ENCODE measurements at regions not wholly inside any gene's neighbourhood (a gene's known extent, or its start where the extent isn't known, plus 50 kb on each side); places are given as distances from the start of the nearest gene placed in this dataset.
"Not testable (repeated sequence)": the region's sequence is repeated elsewhere in the genome, so short reads cannot be mapped to it uniquely, and the experiment has no call there.

- peaks cover 2% of the 10 kb centered on the region for H3K4me1 ChIP-seq (ENCODE audit: control insufficient read depth, insufficient read depth, low read length)
- no peaks in the 10 kb centered on the region for H3K9me3 ChIP-seq (ENCODE audit: control insufficient read depth, low read length)
- no peaks in the 10 kb centered on the region for H3K36me3 ChIP-seq (ENCODE audit: control insufficient read depth, insufficient read depth, low read length, severe bottlenecking)
- H3K4me3 ChIP-seq (ENCODE audit: low read length), result no peak overlapping the region
- no peaks in the 10 kb centered on the region for H3K27me3 ChIP-seq (replicated peaks; ENCODE audit: control insufficient read depth, insufficient read depth, low read length)
- no peak overlapping the region for H3K9ac ChIP-seq (ENCODE audit: low read length)
- DNase-seq (ENCODE audit: low read depth), result no peak
Observed at GRCh38 chr20:12936020-12936419, 72.8 kb upstream of the SPTLC3 start.

DNA sequence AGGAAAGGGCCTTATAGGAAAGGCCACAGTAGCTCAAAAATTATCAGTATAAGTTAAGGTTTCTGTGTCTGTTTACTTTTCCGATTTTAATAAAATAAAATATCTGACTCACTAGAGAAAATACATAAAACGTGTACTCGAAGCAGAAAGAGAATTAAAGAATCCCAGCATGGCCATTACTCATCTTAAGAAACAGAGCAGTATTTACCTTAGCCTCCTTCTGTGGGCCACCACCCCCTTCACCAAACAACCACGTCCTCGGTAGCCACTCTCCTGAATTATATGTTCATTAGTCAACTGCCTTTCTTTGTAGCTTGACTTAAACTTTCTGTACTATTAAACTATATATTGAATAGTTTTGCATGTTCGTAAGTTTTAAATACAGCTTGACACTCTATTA lies 72.2 kb upstream of the SPTLC3 start:
- H3K4me1 ChIP-seq (ENCODE audit: control insufficient read depth, insufficient read depth, low read length), result peaks cover 4% of the 10 kb centered on the region
- H3K36me3 ChIP-seq (ENCODE audit: control insufficient read depth, insufficient read depth, low read length, severe bottlenecking), result no peaks in the 10 kb centered on the region
- H3K9me3 ChIP-seq (ENCODE audit: control insufficient read depth, low read length), result no peaks in the 10 kb centered on the region
- no peak overlapping the region for H3K4me3 ChIP-seq (ENCODE audit: low read length)
- DNase-seq (ENCODE audit: low read depth), result no peak
- no peaks in the 10 kb centered on the region for H3K27me3 ChIP-seq (replicated peaks; ENCODE audit: control insufficient read depth, insufficient read depth, low read length)
- no peak overlapping the region for H3K9ac ChIP-seq (ENCODE audit: low read length)

DNA sequence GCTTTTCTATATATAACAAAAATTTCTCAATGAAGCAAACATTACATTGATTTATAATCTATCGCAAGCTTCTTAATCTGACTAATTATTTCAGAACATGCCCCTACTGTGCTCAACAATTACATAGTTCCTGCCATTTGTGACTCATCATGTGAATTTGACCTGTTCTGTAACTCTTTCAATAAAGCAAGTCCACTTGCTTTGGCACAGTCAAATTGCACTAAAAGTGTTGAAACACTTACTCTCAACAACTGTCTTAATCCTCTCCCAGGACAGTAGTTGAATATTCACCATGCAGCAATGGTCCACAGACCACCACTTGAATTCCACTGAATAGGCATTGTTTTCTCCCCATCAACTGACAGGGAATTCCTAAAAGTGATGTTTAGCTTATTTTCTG lies 67.7 kb upstream of the SPTLC3 start:
- Histone ChIP-seq H3K9ac (ENCODE audit: low read length) (no peak overlapping the region), H3K36me3 (ENCODE audit: control insufficient read depth, insufficient read depth, low read length, severe bottlenecking) (no peaks in the 10 kb centered on the region), H3K4me3 (ENCODE audit: low read length) (no peak overlapping the region), H3K4me1 (ENCODE audit: control insufficient read depth, insufficient read depth, low read length) (peaks cover 4% of the 10 kb centered on the region), H3K9me3 (ENCODE audit: control insufficient read depth, low read length) (no peaks in the 10 kb centered on the region), H3K27me3 (replicated peaks; ENCODE audit: control insufficient read depth, insufficient read depth, low read length) (no peaks in the 10 kb centered on the region)
- no peak for DNase-seq (ENCODE audit: low read depth)

- no peaks in the 10 kb centered on the region for H3K36me3 ChIP-seq (ENCODE audit: control insufficient read depth, insufficient read depth, low read length, severe bottlenecking)
- no peak for DNase-seq (ENCODE audit: low read depth)
- H3K9me3 ChIP-seq (ENCODE audit: control insufficient read depth, low read length), result no peaks in the 10 kb centered on the region
- no peak overlapping the region for H3K9ac ChIP-seq (ENCODE audit: low read length)
- H3K4me3 ChIP-seq (ENCODE audit: low read length), result no peak overlapping the region
- H3K27me3 ChIP-seq (replicated peaks; ENCODE audit: control insufficient read depth, insufficient read depth, low read length), result no peaks in the 10 kb centered on the region
- H3K4me1 ChIP-seq (ENCODE audit: control insufficient read depth, insufficient read depth, low read length), result peaks cover 4% of the 10 kb centered on the region
Observed at GRCh38 chr20:12942123-12942522, 66.6 kb upstream of the SPTLC3 start.

DNA sequence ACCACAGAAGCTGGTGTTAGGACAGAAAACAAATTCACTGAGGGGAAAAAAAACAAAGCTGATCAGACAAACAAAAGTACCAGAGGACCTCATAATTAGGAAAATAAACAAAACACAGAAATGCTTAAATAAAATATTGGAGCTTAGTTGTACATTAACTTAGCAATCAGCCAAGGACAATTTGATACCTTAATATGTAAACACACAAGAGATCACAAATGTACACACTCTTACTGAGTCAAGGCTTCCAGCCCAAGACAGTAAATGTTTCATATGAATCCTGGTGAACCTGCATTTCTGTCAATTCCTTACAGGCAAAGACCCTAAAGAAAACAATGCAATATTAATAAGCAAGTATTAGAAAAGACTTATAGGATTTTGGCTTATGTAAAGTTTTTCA lies 62.0 kb upstream of the SPTLC3 start:
- Histone ChIP-seq H3K9me3 (ENCODE audit: control insufficient read depth, low read length) (no peaks in the 10 kb centered on the region), H3K4me1 (ENCODE audit: control insufficient read depth, insufficient read depth, low read length) (no peaks in the 10 kb centered on the region), H3K27me3 (replicated peaks; ENCODE audit: control insufficient read depth, insufficient read depth, low read length) (no peaks in the 10 kb centered on the region), H3K4me3 (ENCODE audit: low read length) (no peak overlapping the region), H3K36me3 (ENCODE audit: control insufficient read depth, insufficient read depth, low read length, severe bottlenecking) (no peaks in the 10 kb centered on the region), H3K9ac (ENCODE audit: low read length) (no peak overlapping the region)
- no peak for DNase-seq (ENCODE audit: low read depth)

DNA sequence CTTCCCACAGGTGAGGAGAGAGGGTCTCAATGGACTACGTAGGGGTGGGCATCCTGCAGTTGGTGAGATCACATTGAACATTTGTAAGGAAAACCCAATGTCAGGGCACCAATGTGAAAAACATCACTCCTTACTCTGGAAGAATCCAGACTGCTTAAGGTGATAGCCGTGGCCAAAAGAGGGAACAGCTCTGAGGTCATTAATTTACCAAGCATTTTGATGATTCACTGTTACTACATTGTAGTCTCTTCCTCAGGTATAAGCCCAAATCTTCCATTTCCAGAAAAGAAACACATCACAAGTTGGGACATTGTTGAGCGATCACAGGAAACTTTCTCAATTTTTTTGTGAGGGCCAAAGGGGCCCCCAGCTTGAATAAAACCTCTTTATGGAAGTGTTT lies 61.1 kb upstream of the SPTLC3 start:
- no peaks in the 10 kb centered on the region for H3K9me3 ChIP-seq (ENCODE audit: control insufficient read depth, low read length)
- no peaks in the 10 kb centered on the region for H3K4me1 ChIP-seq (ENCODE audit: control insufficient read depth, insufficient read depth, low read length)
- no peak for DNase-seq (ENCODE audit: low read depth)
- H3K27me3 ChIP-seq (replicated peaks; ENCODE audit: control insufficient read depth, insufficient read depth, low read length), result no peaks in the 10 kb centered on the region
- H3K9ac ChIP-seq (ENCODE audit: low read length), result no peak overlapping the region
- no peaks in the 10 kb centered on the region for H3K36me3 ChIP-seq (ENCODE audit: control insufficient read depth, insufficient read depth, low read length, severe bottlenecking)
- no peak overlapping the region for H3K4me3 ChIP-seq (ENCODE audit: low read length)

GRCh38 chr20:12949429-12949980 lies 59.3 kb upstream of the SPTLC3 start:
- Histone ChIP-seq H3K4me1 (ENCODE audit: control insufficient read depth, insufficient read depth, low read length) (no peaks in the 10 kb centered on the region), H3K36me3 (ENCODE audit: control insufficient read depth, insufficient read depth, low read length, severe bottlenecking) (no peaks in the 10 kb centered on the region), H3K27me3 (replicated peaks; ENCODE audit: control insufficient read depth, insufficient read depth, low read length) (no peaks in the 10 kb centered on the region), H3K9me3 (ENCODE audit: control insufficient read depth, low read length) (no peaks in the 10 kb centered on the region), H3K9ac (ENCODE audit: low read length) (no peak overlapping the region), H3K4me3 (ENCODE audit: low read length) (no peak overlapping the region)
- no peak for DNase-seq (ENCODE audit: low read depth)

- not testable (repeated sequence) for H3K9me3 ChIP-seq (ENCODE audit: control insufficient read depth, low read length); H3K9ac ChIP-seq (ENCODE audit: low read length); H3K4me3 ChIP-seq (ENCODE audit: low read length); DNase-seq (ENCODE audit: low read depth); H3K27me3 ChIP-seq (replicated peaks; ENCODE audit: control insufficient read depth, insufficient read depth, low read length); H3K4me1 ChIP-seq (ENCODE audit: control insufficient read depth, insufficient read depth, low read length); H3K36me3 ChIP-seq (ENCODE audit: control insufficient read depth, insufficient read depth, low read length, severe bottlenecking)
Observed at GRCh38 chr20:12954254-12954653, 54.5 kb upstream of the SPTLC3 start.

GRCh38 chr20:12955611-12956010 lies 53.2 kb upstream of the SPTLC3 start:
- DNase-seq (ENCODE audit: low read depth), result no peak
- Histone ChIP-seq H3K4me3 (ENCODE audit: low read length) (no peak overlapping the region), H3K9ac (ENCODE audit: low read length) (no peak overlapping the region), H3K9me3 (ENCODE audit: control insufficient read depth, low read length) (no peaks in the 10 kb centered on the region), H3K27me3 (replicated peaks; ENCODE audit: control insufficient read depth, insufficient read depth, low read length) (no peaks in the 10 kb centered on the region), H3K4me1 (ENCODE audit: control insufficient read depth, insufficient read depth, low read length) (no peaks in the 10 kb centered on the region), H3K36me3 (ENCODE audit: control insufficient read depth, insufficient read depth, low read length, severe bottlenecking) (no peaks in the 10 kb centered on the region)

- H3K4me3 ChIP-seq (ENCODE audit: low read length), result no peak overlapping the region
- no peak for DNase-seq (ENCODE audit: low read depth)
- H3K4me1 ChIP-seq (ENCODE audit: control insufficient read depth, insufficient read depth, low read length), result no peaks in the 10 kb centered on the region
- no peaks in the 10 kb centered on the region for H3K36me3 ChIP-seq (ENCODE audit: control insufficient read depth, insufficient read depth, low read length, severe bottlenecking)
- H3K9ac ChIP-seq (ENCODE audit: low read length), result no peak overlapping the region
- no peaks in the 10 kb centered on the region for H3K9me3 ChIP-seq (ENCODE audit: control insufficient read depth, low read length)
- no peaks in the 10 kb centered on the region for H3K27me3 ChIP-seq (replicated peaks; ENCODE audit: control insufficient read depth, insufficient read depth, low read length)
Observed at GRCh38 chr20:12956303-12956702, 52.5 kb upstream of the SPTLC3 start.

GRCh38 chr20:12957968-12958367 lies 50.8 kb upstream of the SPTLC3 start:
- no peak for DNase-seq (ENCODE audit: low read depth)
- no peak overlapping the region for H3K9ac ChIP-seq (ENCODE audit: low read length)
- H3K27me3 ChIP-seq (replicated peaks; ENCODE audit: control insufficient read depth, insufficient read depth, low read length), result no peaks in the 10 kb centered on the region
- no peaks in the 10 kb centered on the region for H3K9me3 ChIP-seq (ENCODE audit: control insufficient read depth, low read length)
- H3K4me1 ChIP-seq (ENCODE audit: control insufficient read depth, insufficient read depth, low read length), result peaks cover under 1% of the 10 kb centered on the region
- H3K36me3 ChIP-seq (ENCODE audit: control insufficient read depth, insufficient read depth, low read length, severe bottlenecking), result no peaks in the 10 kb centered on the region
- no peak overlapping the region for H3K4me3 ChIP-seq (ENCODE audit: low read length)

Measured in adipocyte (in vitro differentiated cells).